ENCODE measurements at regions not wholly inside any gene's neighbourhood (a gene's known extent, or its start where the extent isn't known, plus 50 kb on each side); places are given as distances from the start of the nearest gene placed in this dataset.

DNA sequence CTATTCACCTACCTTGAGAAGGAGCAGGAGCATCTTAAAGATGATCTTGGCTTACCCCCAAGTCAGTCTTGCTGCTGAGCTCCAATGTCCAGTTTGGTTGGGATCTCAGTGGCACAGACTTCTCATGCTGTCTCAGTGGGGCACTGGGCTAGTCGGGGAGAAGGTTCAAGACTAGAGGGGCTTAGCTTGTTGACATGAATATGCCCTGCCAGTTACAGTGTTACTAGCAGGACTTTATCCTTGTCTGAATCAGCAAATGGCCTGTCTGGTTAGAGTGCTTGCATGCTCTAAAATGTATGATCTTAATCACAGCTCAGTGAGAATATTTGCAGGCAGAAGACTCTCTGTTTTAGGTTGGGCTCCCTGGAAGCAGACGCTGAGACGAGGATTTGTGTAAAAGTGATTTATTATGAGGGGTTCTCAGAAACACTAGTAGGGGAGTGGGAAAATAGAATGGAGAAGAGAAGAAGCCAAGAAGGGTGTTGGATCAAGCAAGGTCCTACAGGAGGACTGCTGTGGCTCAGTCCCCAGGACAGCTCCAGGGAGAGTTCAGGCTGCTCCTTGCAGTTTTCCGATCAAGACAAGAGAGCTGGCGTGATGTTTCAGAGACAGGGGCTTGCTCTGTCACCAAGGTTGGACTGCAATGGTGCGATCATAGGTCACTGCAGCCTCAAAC, 150.4 kb upstream of the HS3ST2 start:
- Histone ChIP-seq H3K36me3 (ENCODE audit: control insufficient read depth, insufficient read depth, low read length) (no peaks in the 10 kb centered on the region), H3K27me3 (ENCODE audit: control insufficient read depth, insufficient read depth, low read length) (peaks cover 7% of the 10 kb centered on the region), H3K4me3 (ENCODE audit: low read depth, low read length) (no peak overlapping the region)
- TF ChIP-seq, protein P1, sequence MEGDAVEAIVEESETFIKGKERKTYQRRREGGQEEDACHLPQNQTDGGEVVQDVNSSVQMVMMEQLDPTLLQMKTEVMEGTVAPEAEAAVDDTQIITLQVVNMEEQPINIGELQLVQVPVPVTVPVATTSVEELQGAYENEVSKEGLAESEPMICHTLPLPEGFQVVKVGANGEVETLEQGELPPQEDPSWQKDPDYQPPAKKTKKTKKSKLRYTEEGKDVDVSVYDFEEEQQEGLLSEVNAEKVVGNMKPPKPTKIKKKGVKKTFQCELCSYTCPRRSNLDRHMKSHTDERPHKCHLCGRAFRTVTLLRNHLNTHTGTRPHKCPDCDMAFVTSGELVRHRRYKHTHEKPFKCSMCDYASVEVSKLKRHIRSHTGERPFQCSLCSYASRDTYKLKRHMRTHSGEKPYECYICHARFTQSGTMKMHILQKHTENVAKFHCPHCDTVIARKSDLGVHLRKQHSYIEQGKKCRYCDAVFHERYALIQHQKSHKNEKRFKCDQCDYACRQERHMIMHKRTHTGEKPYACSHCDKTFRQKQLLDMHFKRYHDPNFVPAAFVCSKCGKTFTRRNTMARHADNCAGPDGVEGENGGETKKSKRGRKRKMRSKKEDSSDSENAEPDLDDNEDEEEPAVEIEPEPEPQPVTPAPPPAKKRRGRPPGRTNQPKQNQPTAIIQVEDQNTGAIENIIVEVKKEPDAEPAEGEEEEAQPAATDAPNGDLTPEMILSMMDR (IDR thresholded peaks at IDR 0.05; ENCODE audit: insufficient read depth, low read length, poor library complexity, severe bottlenecking) = no peak
- no peak for DNase-seq (ENCODE audit: low read depth)

DNA sequence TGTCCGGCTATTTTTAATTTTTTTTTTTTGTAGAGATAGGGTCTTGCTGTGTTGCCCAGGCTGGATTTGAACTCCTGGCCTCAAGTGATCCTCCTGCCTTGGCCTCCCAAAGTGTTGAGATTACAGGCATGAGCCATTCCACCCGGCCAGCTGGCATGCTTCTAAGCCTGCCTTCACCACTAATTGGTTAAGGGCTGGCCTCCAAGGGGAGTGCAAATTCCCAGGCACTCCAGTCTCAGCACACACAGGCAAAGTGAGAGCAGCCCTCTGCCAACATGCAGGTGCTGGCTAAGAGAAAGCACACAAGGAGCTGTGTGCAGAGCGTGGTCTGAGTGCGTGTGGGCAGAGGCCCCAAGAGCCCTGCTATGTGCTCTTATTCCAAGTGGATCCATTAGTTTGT, 149.8 kb upstream of the HS3ST2 start:
- DNase-seq (ENCODE audit: low read depth) = no peak
- no peak overlapping the region for H3K4me3 ChIP-seq (ENCODE audit: low read depth, low read length)
- H3K36me3 ChIP-seq (ENCODE audit: control insufficient read depth, insufficient read depth, low read length) = no peaks in the 10 kb centered on the region
- TF ChIP-seq, protein P1 (IDR thresholded peaks at IDR 0.05; ENCODE audit: insufficient read depth, low read length, poor library complexity, severe bottlenecking) = no peak
- H3K27me3 ChIP-seq (ENCODE audit: control insufficient read depth, insufficient read depth, low read length) = peaks cover 7% of the 10 kb centered on the region

DNA sequence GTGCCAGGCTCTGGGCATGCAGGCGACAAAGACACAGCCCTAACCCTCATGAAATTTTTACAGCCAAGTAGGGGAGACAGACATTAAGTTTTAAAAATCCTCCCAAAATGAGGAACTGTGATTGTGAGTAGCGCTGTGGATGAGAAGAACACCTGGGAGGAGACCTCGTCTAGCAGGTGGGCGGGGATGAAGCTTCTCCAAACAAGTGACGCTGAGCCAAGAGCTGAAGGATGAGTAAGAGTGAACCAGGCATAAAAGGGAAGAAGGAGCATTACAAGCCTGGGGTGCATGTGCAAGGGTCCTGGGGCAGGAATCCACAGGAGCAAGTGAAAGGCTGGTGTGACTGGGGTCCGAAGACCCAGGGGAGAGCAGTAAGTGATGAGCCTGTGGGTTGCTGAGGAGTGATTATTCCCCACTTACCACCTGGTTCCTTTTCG, 149.4 kb upstream of the HS3ST2 start:
- DNase-seq (ENCODE audit: low read depth) = no peak
- TF ChIP-seq, protein P1 (IDR thresholded peaks at IDR 0.05; ENCODE audit: insufficient read depth, low read length, poor library complexity, severe bottlenecking) = no peak
- H3K27me3 ChIP-seq (ENCODE audit: control insufficient read depth, insufficient read depth, low read length) = peaks cover 7% of the 10 kb centered on the region
- H3K4me3 ChIP-seq (ENCODE audit: low read depth, low read length) = no peak overlapping the region
- no peaks in the 10 kb centered on the region for H3K36me3 ChIP-seq (ENCODE audit: control insufficient read depth, insufficient read depth, low read length)

DNA sequence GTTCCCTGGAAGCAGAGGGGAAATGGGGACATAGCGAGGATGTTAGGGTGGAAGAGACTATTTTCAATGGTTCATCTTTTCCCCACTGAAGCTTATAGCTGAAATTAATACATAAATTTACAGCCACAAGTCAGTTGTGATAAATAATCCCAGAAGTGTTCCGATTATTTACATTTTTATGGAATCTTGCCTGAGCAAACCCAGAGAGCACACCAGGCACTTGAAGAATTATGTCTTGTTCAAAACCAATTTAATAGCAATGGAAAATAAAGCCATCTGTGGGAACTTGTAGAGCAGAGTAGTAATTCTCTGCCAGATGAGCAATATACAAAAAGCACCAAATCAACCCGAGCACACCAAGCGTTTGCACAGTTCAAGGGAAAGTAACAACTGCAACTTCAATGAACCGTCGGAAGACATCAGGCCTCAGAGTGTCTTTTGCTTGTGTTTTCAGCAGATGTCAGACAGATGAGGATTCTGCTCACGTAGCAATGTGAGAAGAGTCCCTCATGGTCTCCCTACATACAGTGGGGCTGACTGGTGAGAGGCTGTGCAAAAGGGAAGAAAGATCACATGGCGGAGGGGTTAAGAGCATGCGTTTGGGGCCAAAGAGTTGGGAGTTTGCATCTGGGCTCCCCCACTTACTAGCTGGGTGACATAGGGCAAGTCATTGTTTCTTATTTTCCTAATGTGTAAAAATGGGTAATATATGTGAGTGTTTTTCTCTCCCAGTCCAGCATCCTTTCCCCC, 148.7 kb upstream of the HS3ST2 start:
- TF ChIP-seq, protein P1 (IDR thresholded peaks at IDR 0.05; ENCODE audit: insufficient read depth, low read length, poor library complexity, severe bottlenecking) = no peak
- DNase-seq (ENCODE audit: low read depth) = no peak
- H3K36me3 ChIP-seq (ENCODE audit: control insufficient read depth, insufficient read depth, low read length) = no peaks in the 10 kb centered on the region

DNA sequence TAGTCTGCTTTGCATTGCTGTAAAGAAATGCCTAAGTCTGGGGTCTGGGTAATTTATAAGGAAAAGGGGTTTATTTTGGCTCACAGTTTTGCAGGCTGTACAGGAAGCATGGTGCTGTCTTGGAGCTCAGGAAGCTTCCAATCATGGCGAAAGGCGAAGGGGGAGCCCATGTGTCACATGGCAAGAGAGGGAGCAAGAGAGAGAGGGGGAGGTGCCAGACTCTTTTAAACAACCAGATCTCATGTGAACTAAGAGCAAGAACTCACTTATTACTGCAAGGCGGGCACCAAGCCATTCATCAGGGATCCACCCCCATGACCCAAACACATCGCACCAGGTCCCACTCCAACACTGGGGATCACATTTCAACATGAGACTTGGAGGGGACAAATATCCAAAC, 148.2 kb upstream of the HS3ST2 start:
- TF ChIP-seq, protein P1 (IDR thresholded peaks at IDR 0.05; ENCODE audit: insufficient read depth, low read length, poor library complexity, severe bottlenecking) = no peak
- Histone ChIP-seq H3K4me3 (ENCODE audit: low read depth, low read length) (no peak overlapping the region), H3K36me3 (ENCODE audit: control insufficient read depth, insufficient read depth, low read length) (no peaks in the 10 kb centered on the region), H3K27me3 (ENCODE audit: control insufficient read depth, insufficient read depth, low read length) (peaks cover 7% of the 10 kb centered on the region)
- no peak for DNase-seq (ENCODE audit: low read depth)

More for the DNA sequence above, 148.7 kb upstream of the HS3ST2 start:
- H3K27me3 ChIP-seq (ENCODE audit: control insufficient read depth, insufficient read depth, low read length) = peaks cover 7% of the 10 kb centered on the region
- no peak overlapping the region for H3K4me3 ChIP-seq (ENCODE audit: low read depth, low read length)
